ENCODE measurements at regions not wholly inside any gene's neighbourhood (a gene's known extent, or its start where the extent isn't known, plus 50 kb on each side); places are given as distances from the start of the nearest gene placed in this dataset.

DNA sequence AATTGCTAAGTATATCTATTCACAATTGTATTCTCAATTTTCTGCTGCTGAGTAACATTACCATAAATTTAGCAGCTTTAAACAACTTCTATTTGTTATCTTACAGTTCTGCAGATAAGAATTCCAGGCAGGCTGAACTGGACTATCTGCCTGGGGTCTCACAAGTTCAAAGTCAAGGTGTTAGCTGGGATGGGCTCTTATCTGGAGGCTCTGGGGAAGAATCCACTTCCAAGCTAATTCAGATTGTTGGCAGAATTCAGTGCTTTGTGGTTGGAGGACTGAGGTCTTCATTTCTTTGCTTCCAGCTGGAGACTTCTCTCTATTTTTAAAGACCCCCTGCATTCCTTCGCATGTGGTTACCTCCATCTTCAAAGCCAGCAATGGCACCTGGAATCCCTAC, 329.9 kb upstream of the ISX start:
- in situ Hi-C loops (cut with HindIII; ENCODE audit: low pct_unique_long_range_greater_than_20kb, low sequenced_read_pairs): no loop called here
- no peak for DNase-seq (ENCODE audit: low read depth)

DNA sequence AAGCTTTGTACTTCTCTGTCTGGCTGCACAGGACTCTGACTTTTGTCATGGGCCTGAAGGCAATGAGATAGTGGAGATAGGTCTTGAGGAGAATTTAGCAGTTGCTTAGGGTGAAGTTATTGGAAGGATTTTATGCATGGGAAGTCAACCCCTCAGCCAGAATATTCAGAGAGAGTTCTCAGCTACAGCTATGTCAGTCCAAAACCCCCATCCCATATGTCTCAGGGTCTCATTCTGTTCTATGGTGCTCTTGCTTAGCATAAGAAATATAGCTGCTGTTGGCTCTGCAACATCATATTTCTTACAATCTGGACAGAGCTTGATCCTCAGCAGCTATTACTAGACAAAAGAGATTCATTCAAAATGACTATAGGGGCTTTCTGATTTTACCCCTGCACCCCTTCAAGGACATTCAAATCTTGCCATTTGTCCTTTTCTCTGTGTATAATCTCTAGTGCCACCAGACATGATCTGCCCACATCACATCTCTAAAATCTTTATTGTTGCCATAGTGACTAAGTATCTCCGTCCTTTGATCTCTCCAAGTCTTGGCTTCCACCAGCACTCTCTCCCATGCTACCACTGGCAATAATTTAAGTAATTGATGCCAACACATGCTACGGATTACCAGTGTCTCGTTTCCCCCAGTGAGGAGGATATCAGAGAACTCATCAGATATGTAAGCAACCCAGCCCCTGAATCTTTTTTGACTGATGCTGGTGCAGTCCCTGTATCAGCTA, 327.1 kb upstream of the ISX start:
- in situ Hi-C loops (cut with HindIII; ENCODE audit: low pct_unique_long_range_greater_than_20kb, low sequenced_read_pairs): no loop called here
- DNase-seq (ENCODE audit: low read depth): no peak

DNA sequence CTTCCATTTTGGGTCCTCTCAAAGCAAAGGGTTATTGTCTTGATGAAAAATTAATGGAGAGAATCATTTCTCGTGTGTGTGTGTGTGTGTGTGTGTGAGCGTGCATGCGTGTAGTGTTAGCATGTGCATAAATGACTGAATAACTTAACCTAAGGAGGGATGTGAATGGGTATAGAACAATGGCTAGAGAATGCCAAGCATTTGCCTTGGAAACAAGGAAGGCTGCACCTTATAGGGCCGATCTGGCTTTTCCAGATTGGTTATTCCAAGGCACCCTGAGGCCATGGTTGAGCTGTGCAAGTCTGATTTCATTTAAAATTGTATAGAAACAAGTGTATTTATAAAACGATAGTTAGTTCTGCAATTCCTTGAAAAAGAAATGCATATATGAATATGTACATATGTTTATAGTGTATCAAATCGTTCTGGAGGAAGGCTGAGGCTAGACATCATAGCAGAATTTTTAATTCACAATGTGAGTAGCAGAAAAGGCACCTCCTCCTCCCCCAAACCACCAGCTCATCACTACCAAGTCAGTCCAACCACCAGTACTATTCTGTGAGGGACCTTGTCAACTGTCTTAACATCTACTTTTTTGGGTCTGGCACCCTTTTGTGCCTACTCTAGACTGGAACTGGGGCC, 322.7 kb upstream of the ISX start:
- no peak for DNase-seq (ENCODE audit: low read depth)
- in situ Hi-C loops (cut with HindIII; ENCODE audit: low pct_unique_long_range_greater_than_20kb, low sequenced_read_pairs): no loop called here

DNA sequence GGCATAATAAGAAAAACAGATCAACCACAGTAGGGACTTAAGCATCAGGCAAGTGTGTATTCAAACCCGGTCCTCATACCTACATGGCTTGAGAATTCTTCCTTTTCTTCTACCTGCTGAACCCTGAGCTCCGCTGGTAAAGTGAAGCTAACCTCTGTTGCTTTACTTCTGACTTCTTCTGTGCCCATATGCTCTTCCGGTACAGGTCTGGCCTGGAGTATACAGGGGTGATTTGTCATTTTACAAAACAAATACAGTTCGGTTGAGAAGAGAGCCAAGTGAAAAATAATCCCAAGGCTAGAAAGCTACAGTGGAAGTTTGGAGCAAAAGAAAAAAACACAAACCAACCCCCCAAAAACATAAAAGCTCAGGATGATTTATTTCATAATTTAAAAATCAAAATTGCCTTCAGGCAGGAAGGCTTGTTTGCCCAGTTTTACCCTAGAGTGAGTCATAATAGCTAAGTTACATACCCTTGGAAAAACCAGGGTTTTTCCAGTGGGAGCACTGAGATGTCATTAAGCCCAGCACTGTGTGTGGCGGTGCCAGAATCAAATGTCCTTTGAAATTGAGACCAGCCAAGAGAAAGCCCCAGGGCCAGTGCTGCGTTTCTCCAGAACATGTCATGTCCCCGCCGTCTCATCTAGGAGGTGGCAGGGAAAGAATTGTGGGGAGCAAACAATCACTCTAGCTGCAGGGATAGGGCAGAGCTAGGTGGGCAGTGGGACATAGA, 305.5 kb upstream of the ISX start:
- DNase-seq (ENCODE audit: low read depth): no peak
- in situ Hi-C loops (cut with HindIII; ENCODE audit: low pct_unique_long_range_greater_than_20kb, low sequenced_read_pairs): no loop called here

DNA sequence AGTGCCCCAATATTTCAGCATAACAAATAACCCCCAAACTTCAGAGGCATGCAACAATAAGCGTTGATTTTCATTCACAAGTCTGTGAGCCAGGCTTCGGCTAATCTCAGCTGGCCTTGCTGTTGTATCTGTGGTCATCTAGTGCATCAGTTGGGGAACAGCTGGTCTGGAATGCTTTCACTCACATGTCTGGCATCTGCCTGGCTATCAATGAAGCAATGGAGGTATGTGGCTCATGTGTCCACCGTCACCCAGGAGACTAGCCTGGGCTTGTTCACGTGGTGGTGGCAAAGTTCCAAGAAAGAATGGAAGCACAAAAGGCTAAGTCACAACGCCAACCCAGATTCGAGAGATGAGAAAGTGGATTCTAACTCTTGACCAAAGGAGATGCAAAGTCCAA, 304.8 kb upstream of the ISX start:
- DNase-seq (ENCODE audit: low read depth): no peak
- in situ Hi-C loops (cut with HindIII; ENCODE audit: low pct_unique_long_range_greater_than_20kb, low sequenced_read_pairs): no loop called here

DNA sequence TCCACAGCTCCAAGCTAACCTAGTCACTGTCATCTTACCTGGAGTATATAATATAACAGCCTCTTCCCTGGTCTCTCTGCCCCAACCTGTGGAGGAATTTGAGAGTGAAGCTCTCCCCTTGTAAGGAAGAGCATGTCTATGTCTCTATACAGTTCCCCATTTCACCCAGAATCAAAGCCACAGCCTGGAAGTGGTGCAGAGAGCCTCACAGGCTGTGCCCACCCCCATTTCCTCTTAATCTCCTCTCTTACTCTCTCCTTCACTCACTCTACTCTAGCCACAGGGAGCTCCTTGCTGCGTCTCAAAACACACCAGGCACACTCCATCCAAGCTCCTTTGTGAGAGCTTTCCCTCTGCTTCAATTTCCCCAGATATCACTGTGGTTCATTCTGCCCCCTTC, 302.5 kb upstream of the ISX start:
- in situ Hi-C loops (cut with HindIII; ENCODE audit: low pct_unique_long_range_greater_than_20kb, low sequenced_read_pairs): no loop called here
- DNase-seq (ENCODE audit: low read depth): no peak

DNA sequence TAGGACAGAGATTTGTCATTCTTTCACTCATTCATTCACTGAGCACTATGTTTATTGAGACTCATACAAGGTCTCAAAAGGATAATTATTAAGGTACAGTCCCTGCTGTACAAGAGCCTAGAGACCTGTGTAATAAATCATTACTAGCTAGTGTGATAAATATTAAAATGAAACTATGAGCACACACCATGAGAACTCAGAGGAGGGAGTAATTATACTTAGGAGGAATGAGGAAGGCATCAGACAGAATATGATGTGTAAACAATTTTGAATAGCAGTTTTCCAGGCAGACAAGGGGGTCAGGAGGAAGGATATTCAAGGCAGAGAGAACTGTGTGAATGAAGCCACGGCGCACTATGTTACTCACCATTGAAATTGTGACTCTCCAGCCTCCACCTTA, 300.8 kb upstream of the ISX start:
- no peak for DNase-seq (ENCODE audit: low read depth)
- in situ Hi-C loops (cut with HindIII; ENCODE audit: low pct_unique_long_range_greater_than_20kb, low sequenced_read_pairs): no loop called here

DNA sequence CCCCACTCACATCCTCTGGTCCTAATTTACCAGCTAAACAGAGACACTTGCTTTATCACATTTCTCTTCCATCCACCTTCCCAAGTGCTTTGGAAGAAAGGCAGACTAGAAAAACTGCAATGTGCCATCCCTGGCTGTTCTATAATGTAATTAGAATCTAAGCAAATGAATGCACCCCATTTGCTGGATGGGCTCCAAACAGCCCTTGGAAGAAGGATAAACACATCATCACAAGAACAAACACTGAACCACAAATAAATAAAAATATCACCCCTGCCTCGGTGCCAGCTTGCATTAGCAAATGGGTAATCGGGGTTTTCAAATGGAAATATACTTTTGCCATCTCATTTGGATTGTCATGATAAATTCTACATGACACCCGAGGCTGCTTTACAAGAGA, 296.6 kb upstream of the ISX start:
- in situ Hi-C loops (cut with HindIII; ENCODE audit: low pct_unique_long_range_greater_than_20kb, low sequenced_read_pairs): no loop called here
- no peak for DNase-seq (ENCODE audit: low read depth)

DNA sequence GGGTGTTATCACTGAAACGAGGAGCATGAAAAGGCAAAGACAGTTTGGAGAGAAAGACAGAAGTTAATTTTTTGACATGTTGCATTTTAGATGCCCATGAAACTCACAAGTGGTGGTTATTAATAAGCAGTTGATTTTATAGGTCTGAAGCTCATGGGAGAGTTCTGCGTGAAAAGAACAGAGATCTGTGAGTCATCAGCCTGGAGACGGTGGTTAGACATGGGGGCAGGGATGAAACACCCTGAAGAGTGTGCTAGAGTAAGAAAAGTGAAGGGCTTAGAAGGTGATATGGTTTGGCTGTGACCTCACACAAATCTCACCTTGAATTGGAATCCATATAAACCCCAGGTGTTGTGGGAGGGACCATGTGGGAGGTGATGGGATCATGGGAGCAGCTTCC, 289.1 kb upstream of the ISX start:
- in situ Hi-C loops (cut with HindIII; ENCODE audit: low pct_unique_long_range_greater_than_20kb, low sequenced_read_pairs): no loop called here
- DNase-seq (ENCODE audit: low read depth): no peak

DNA sequence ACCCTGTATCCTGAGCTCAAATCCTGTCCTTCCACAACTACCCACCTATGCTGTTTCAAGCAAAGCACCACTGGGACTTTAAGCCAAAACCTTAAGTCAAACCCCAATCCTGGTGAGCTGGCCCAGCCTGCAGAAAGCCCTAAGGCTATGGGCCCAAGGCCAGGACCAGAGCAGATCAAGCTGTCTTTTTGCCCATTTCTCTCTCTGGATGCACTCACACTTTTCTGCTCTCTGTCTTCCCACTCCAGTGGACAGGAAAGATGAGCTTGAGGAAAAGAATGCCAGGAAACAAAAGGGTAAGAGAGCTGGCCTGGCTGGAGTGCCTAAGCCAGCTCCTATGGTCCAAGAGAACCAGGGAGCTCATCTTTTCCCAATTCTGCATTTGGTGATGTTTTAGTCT, 284.3 kb upstream of the ISX start:
- in situ Hi-C loops (cut with HindIII; ENCODE audit: low pct_unique_long_range_greater_than_20kb, low sequenced_read_pairs): no loop called here
- DNase-seq (ENCODE audit: low read depth): no peak

DNA sequence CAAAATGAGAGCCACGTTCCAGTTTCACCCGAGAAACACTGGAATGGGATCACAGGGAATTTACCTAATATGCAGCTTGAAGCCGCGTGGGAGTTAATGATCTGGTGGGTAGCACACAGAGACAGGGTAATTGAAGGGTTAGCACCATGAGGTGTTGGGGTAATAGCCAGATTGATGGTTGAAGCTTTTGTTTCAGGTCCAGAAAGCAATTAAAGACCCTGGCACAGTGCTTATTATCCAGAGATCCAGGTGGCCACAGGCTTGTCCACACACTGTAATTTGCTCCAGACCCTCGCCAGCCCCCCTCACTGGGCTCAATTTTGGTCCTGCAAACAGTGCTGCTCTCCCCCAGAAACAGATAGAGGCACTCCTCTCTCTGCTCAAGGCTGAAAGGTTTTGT, 282.5 kb upstream of the ISX start:
- in situ Hi-C loops (cut with HindIII; ENCODE audit: low pct_unique_long_range_greater_than_20kb, low sequenced_read_pairs): no loop called here
- DNase-seq (ENCODE audit: low read depth): no peak

DNA sequence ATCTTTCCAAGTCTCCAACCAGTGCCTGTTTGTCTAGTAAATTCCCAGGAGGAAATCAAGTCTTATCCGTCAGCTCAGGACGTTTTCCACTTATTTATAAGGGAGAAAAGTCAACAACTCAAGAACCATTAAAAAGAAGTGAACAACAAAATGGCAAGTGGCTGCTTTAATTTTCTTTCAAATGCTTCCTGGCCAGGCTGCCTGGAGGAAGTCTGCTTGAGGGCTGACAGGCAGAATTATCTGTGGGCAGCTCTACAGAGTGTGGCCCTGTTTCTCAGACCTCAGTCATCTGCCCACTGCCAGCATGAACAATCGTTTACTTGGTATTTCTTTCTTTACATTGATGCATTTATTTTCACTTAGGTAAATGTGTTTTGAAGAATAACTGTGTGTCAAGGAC, 281.9 kb upstream of the ISX start:
- in situ Hi-C loops (cut with HindIII; ENCODE audit: low pct_unique_long_range_greater_than_20kb, low sequenced_read_pairs): no loop called here
- no peak for DNase-seq (ENCODE audit: low read depth)

DNA sequence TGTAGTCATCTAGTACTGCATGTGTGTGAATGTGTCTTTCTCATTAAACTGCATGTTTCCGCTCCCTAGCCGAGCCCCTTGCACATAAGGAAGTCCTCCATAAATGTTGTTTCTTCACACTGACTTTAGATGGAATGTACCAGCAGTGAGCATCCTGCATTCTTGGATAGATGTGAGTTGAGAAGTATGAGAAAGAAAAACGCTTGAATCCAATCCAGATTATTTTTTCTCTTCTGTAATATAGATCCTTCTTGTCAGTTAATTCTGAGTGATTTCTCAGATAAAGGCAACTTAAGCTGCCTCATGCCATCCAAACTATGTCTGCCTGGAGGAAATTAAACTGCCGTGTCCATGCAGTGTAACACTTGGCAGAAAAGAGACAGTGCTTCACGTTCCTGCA, 268.1 kb upstream of the ISX start:
- in situ Hi-C loops (cut with HindIII; ENCODE audit: low pct_unique_long_range_greater_than_20kb, low sequenced_read_pairs): no loop called here
- no peak for DNase-seq (ENCODE audit: low read depth)

DNA sequence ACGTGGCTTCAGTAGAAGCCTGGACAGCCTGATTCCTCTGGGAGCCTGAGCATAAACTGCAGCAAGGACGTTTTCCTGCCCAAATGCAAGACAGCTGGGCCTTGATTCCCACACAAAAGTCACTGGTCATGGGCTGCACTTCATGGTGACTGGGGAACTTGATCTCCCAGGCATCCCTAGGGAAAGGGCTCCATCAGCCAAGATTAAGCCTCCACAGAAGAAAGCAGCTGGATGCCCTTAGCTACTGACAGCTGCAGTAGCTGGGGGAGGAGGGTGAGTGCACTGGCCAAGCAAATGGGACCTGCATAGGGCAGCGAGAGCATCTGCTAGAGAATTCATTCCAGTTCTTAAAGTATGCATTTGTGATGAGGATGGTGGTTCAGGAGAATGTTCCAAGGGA, 267.4 kb upstream of the ISX start:
- in situ Hi-C loops (cut with HindIII; ENCODE audit: low pct_unique_long_range_greater_than_20kb, low sequenced_read_pairs): no loop called here
- no peak for DNase-seq (ENCODE audit: low read depth)

DNA sequence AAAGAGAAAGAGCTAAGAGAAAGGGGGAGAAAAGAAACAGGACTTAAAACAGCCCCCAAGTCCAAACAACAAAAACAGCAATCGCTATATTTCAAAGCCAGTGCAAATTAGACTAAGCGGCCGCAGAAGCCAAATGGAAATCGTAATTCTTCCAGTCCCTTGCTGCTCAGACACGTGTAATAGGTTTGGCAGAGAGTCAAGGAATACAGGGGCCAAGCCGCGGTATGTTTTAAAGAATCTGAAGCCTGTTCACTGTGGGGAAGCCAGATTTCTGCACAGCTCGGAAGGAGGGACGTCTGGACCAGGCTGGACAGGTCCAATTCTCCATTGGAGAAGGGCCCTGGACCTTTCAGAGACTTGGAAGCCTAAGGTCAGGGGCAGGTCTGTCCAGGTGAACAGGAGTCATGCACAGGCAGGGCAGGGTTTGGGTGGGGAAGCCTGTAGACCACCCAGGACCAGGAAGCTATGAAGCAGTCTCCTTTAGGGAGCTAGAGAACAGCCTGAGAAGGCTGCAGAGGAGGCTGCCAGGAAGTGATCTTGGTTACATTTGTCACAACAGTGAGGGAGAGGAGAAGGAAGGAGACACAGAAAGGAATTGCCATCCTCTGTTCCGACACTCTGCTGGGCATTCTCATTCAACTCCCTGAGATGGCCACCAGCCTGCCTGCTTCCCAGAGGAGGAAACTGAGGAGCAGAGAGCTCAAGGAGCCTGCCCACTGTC, 265.5 kb upstream of the ISX start:
- no peak for DNase-seq (ENCODE audit: low read depth)
- in situ Hi-C loops (cut with HindIII; ENCODE audit: low pct_unique_long_range_greater_than_20kb, low sequenced_read_pairs): no loop called here

DNA sequence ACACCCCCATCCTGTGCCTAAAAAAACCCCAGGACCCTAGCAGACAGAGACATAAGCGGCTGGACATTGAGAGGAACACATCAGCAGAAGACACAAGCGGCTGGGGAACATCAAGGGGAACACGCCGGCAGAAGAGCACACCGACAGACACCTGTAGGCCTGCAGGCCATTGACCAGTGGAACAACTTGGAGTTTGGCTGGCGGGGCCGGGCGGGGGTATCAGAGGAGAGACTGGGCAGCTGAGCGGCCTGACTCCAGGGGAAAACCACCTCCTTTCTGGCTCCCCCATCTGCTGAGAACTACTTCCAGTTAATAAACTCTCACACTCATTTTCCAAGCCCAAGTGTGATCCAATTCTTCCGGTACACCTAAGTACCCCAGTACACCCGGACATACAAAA, 264.7 kb upstream of the ISX start:
- in situ Hi-C loops (cut with HindIII; ENCODE audit: low pct_unique_long_range_greater_than_20kb, low sequenced_read_pairs): no loop called here
- DNase-seq (ENCODE audit: low read depth): no peak

DNA sequence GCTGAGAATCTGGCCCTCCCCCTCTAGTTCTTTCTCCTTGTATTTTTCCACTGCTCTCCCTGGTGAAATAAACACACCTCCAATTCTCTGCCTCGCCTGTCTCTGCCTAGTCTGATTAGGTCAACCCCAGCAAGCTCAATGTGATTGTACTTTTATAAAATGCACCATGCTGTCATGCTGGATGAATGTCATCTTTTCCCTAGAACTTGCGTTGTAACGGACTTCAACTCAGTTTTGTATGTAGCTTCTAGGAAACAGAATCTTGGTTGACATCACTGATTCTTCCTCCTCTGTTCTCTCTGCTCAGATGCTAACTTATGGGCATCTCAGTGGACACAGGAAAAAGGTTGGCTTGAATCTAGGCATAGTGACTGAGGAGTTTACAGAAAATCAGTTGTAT, 261.9 kb upstream of the ISX start:
- no peak for DNase-seq (ENCODE audit: low read depth)
- in situ Hi-C loops (cut with HindIII; ENCODE audit: low pct_unique_long_range_greater_than_20kb, low sequenced_read_pairs): no loop called here

DNA sequence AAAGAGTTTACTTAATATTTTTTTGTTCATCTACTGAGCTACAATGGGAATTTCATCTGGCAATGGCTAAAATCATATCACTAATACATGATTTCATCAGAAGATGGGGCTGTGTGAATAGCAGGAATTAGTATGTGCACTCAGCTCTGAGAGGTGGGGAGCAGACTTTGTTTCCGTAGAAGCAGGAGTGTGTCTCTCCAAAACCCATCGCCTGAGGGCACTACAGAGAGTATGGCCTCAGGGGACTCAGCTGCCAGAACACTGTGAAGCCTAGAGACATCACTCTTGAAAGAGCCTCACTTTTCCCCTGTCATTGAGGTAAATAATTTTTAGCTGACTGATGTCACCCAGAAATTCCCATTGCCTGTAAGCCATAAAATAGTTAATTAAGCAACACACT, 261.4 kb upstream of the ISX start:
- in situ Hi-C loops (cut with HindIII; ENCODE audit: low pct_unique_long_range_greater_than_20kb, low sequenced_read_pairs): no loop called here
- DNase-seq (ENCODE audit: low read depth): no peak

DNA sequence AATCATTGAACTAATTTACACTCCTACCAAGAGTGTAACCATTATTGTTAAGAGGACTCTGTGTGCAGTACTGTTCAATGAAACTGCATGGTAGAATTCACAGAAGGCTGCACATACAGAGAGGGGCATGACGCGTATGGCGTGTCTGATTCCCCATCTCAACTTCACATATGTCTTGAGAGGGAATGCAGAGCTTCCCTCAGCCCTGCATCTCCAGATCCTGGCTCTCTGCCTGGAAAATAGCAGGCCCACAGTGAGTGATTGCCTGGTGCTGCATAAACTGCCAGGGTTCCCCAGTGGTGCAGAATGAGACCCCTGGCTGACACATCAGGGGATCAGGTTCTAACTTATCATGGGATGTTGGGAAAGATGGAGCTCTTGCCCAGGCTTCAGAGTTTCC, 260.2 kb upstream of the ISX start:
- DNase-seq (ENCODE audit: low read depth): no peak
- in situ Hi-C loops (cut with HindIII; ENCODE audit: low pct_unique_long_range_greater_than_20kb, low sequenced_read_pairs): no loop called here

Measured in Caki2 (cell line).